BJ (cell line): ENCODE measurements at regions not wholly inside any gene's neighbourhood (a gene's known extent, or its start where the extent isn't known, plus 50 kb on each side); places are given as distances from the start of the nearest gene placed in this dataset.

Experiments used
- CTCF ChIA-PET: fragments of 350-600 bp; formaldehyde crosslinking; extraction: SDS; loops from one replicate; lab custom pipeline; 2021; ENCODE audit warnings: antibody characterized with exemption, inconsistent platforms; lab: Yijun Ruan, JAX
- POLR2A ChIA-PET: fragments of 300-600 bp; sonication (Branson Sonifier 250); formaldehyde crosslinking; extraction: SDS; loops from one replicate; lab custom pipeline; 2021; ENCODE audit warnings: antibody characterized with exemption; lab: Charles Lee
- DNase-seq: peaks from one replicate; pipeline ENCODE4 v3.0.0-alpha.2; 2011; ENCODE audit warnings: low read depth
- H3K27me3 ChIP-seq: 2 replicates; pipeline ENCODE4 v1.6.0; 2011; ENCODE audit warnings: low read length; ENCODE audit not compliant: control insufficient read depth, insufficient read depth
- H3K36me3 ChIP-seq: 2 replicates; pipeline ENCODE4 v1.5.1; 2011; ENCODE audit warnings: low read length; ENCODE audit not compliant: control insufficient read depth, insufficient read depth
- H3K4me3 ChIP-seq: 2 replicates; pipeline ENCODE4 v1.5.1; 2011; ENCODE audit warnings: low read depth, mild to moderate bottlenecking, control low read depth, low read length
- TF ChIP-seq, protein P1 (sequence below): IDR thresholded peaks from 2 replicates; pipeline ENCODE4 v1.5.1; 2011; ENCODE audit warnings: low read depth, mild to moderate bottlenecking, control low read depth, inconsistent platforms, low read length, moderate library complexity; ENCODE audit not compliant: insufficient read depth

DNA sequence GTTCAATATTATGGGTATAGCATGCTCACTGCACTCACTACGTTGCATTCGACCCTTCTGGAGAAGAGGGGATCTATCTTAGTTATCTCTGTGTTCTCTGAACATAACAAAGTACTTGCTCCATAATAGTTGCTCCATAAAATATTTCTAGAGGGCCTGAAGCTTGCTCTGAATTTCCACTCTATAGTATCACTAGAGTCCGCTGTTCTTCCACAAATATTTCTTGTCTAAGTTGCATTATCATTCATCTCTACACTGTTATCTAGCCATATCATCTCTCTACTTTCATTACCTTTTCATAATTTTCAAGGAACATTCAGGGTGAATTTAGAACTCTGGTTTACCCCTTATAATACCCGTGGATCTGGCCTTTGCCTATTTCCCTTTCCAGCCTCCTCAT lies 246.1 kb upstream of the PDE3A start:
- Histone ChIP-seq H3K27me3 (no peaks in the 10 kb centered on the region), H3K36me3 (no peaks in the 10 kb centered on the region), H3K4me3 (no peak overlapping the region)
- POLR2A ChIA-PET: no interaction called here
- CTCF ChIA-PET: no interaction called here
- TF ChIP-seq, protein P1, sequence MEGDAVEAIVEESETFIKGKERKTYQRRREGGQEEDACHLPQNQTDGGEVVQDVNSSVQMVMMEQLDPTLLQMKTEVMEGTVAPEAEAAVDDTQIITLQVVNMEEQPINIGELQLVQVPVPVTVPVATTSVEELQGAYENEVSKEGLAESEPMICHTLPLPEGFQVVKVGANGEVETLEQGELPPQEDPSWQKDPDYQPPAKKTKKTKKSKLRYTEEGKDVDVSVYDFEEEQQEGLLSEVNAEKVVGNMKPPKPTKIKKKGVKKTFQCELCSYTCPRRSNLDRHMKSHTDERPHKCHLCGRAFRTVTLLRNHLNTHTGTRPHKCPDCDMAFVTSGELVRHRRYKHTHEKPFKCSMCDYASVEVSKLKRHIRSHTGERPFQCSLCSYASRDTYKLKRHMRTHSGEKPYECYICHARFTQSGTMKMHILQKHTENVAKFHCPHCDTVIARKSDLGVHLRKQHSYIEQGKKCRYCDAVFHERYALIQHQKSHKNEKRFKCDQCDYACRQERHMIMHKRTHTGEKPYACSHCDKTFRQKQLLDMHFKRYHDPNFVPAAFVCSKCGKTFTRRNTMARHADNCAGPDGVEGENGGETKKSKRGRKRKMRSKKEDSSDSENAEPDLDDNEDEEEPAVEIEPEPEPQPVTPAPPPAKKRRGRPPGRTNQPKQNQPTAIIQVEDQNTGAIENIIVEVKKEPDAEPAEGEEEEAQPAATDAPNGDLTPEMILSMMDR: no peak
- no peak for DNase-seq

DNA sequence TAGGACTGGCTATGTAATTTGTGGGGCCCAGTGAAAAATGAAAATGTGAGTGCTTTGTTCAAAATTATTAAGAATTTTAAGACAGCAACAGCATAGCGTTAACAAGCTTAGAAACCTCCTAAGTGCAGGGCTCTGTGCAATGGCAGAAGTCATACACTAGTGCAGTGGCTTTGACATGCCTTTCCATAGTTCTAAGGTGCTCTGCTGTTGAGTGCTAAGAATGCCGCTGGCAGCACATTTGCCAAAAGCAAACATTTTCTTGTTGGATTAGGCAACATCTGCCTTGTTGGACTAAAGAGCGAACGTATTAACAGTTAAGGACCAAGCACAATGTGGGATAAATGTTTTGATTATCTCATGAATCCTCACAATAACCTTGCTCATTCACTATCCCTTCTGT lies 244.9 kb upstream of the PDE3A start:
- no peak for DNase-seq
- Histone ChIP-seq H3K4me3 (no peak overlapping the region), H3K36me3 (no peaks in the 10 kb centered on the region), H3K27me3 (no peaks in the 10 kb centered on the region)
- CTCF ChIA-PET: interaction anchor here (0.5 kb wide), 1 partner anchor 42 kb away, joined by 3 read pairs; no protein-coding TSS in a partner anchor
- POLR2A ChIA-PET: no interaction called here
- TF ChIP-seq, protein P1: no peak

GRCh38 chr12:20125276-20125798 lies 243.0 kb upstream of the PDE3A start:
- no peaks in the 10 kb centered on the region for H3K27me3 ChIP-seq
- peak; percentile 35 for DNase-seq
- TF ChIP-seq, protein P1: no peak
- no peaks in the 10 kb centered on the region for H3K36me3 ChIP-seq
- ChIA-PET CTCF (no interaction called here), POLR2A (no interaction called here)
- no peak overlapping the region for H3K4me3 ChIP-seq

- TF ChIP-seq, protein P1: no peak
- ChIA-PET CTCF (no interaction called here), POLR2A (no interaction called here)
- DNase-seq: no peak
- no peaks in the 10 kb centered on the region for H3K36me3 ChIP-seq
- H3K4me3 ChIP-seq: no peak overlapping the region
- H3K27me3 ChIP-seq: no peaks in the 10 kb centered on the region
Observed at GRCh38 chr12:20126601-20127000, 241.7 kb upstream of the PDE3A start.

- TF ChIP-seq, protein P1: no peak
- Histone ChIP-seq H3K27me3 (no peaks in the 10 kb centered on the region), H3K4me3 (no peak overlapping the region), H3K36me3 (no peaks in the 10 kb centered on the region)
- DNase-seq: no peak
- CTCF ChIA-PET: no interaction called here
- POLR2A ChIA-PET: no interaction called here
Observed at GRCh38 chr12:20127413-20127812, 240.9 kb upstream of the PDE3A start.
